ENCODE measurements at regions not wholly inside any gene's neighbourhood (a gene's known extent, or its start where the extent isn't known, plus 50 kb on each side); places are given as distances from the start of the nearest gene placed in this dataset.

DNA sequence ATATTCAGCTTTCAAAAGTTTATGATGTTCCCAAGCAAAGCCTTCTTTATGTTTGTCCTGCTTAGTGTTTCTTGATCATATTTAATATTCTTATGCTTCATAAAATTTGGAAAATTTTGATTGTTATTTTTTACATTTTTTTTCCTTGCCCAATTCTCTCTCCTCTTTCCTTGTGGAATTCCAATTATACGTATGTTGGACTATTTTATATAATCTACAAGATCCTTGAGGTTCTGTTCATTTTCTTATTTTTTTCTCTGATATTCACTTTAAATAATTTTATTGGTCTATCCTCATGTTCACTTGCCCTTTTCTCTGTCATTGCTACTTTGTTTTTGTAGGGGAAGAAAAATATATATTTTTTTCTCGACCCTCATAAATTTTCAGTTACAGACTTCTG is 167.7 kb downstream of the DYRK2 start:
- Histone ChIP-seq H3K27ac (ENCODE audit: low read depth, low read length) (no peak overlapping the region), H3K4me3 (ENCODE audit: low read depth, low read length) (no peak overlapping the region), H3K27me3 (ENCODE audit: control insufficient read depth, insufficient read depth, low read length) (no peaks in the 10 kb centered on the region), H3K9ac (ENCODE audit: low read length) (no peak overlapping the region), H3K4me1 (ENCODE audit: control insufficient read depth, insufficient read depth, low read length) (no peaks in the 10 kb centered on the region), H3K9me3 (ENCODE audit: control insufficient read depth, insufficient read depth, low read depth, low read length) (peaks cover 22% of the 10 kb centered on the region; the same call in 1 of the 2 replicates), H3K36me3 (ENCODE audit: control insufficient read depth, insufficient read depth, low read length) (no peaks in the 10 kb centered on the region)

- Histone ChIP-seq H3K27ac (ENCODE audit: low read depth, low read length) (no peak overlapping the region), H3K36me3 (ENCODE audit: control insufficient read depth, insufficient read depth, low read length) (no peaks in the 10 kb centered on the region), H3K4me3 (ENCODE audit: low read depth, low read length) (no peak overlapping the region), H3K9ac (ENCODE audit: low read length) (no peak overlapping the region), H3K9me3 (ENCODE audit: control insufficient read depth, insufficient read depth, low read depth, low read length) (peaks cover 22% of the 10 kb centered on the region; the same call in 1 of the 2 replicates), H3K27me3 (ENCODE audit: control insufficient read depth, insufficient read depth, low read length) (no peaks in the 10 kb centered on the region), H3K4me1 (ENCODE audit: control insufficient read depth, insufficient read depth, low read length) (no peaks in the 10 kb centered on the region)
Measured at GRCh38 chr12:67818459-67818903, 169.9 kb downstream of the DYRK2 start.

GRCh38 chr12:67819902-67820301 is 169.3 kb upstream of the IFNG-AS1 start:
- Histone ChIP-seq H3K27ac (ENCODE audit: low read depth, low read length) (no peak overlapping the region), H3K27me3 (ENCODE audit: control insufficient read depth, insufficient read depth, low read length) (no peaks in the 10 kb centered on the region), H3K4me1 (ENCODE audit: control insufficient read depth, insufficient read depth, low read length) (no peaks in the 10 kb centered on the region), H3K9ac (ENCODE audit: low read length) (no peak overlapping the region), H3K36me3 (ENCODE audit: control insufficient read depth, insufficient read depth, low read length) (no peaks in the 10 kb centered on the region), H3K9me3 (ENCODE audit: control insufficient read depth, insufficient read depth, low read depth, low read length) (peaks cover 20% of the 10 kb centered on the region; the same call in 1 of the 2 replicates), H3K4me3 (ENCODE audit: low read depth, low read length) (no peak overlapping the region)

- Histone ChIP-seq H3K9me3 (ENCODE audit: control insufficient read depth, insufficient read depth, low read depth, low read length) (peaks cover 12% of the 10 kb centered on the region; the same call in 1 of the 2 replicates), H3K9ac (ENCODE audit: low read length) (no peak overlapping the region), H3K27me3 (ENCODE audit: control insufficient read depth, insufficient read depth, low read length) (no peaks in the 10 kb centered on the region), H3K4me1 (ENCODE audit: control insufficient read depth, insufficient read depth, low read length) (no peaks in the 10 kb centered on the region), H3K27ac (ENCODE audit: low read depth, low read length) (no peak overlapping the region), H3K36me3 (ENCODE audit: control insufficient read depth, insufficient read depth, low read length) (no peaks in the 10 kb centered on the region), H3K4me3 (ENCODE audit: low read depth, low read length) (no peak overlapping the region)
Measured at GRCh38 chr12:67820694-67821093, 168.6 kb upstream of the IFNG-AS1 start.

DNA sequence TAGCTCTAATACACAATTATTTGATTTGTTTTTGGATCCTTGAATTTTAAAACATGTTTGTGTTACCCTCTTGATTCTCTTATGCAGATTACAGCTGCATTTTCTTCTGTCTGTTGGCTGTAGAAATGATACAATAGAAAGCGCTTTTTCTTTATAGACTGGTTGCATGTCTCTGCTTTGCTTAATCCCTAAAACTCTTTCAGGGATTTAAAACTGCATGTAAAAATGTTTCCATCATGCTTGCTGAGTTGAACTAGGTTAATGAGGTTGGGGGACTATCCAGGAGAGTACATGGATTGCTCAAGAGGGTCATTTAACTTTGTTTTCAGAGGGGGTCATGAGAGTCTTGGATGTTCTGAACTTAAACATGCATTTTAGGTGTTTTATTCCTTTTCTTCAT is 166.4 kb upstream of the IFNG-AS1 start:
- Histone ChIP-seq H3K4me3 (ENCODE audit: low read depth, low read length) (no peak overlapping the region), H3K9ac (ENCODE audit: low read length) (no peak overlapping the region), H3K36me3 (ENCODE audit: control insufficient read depth, insufficient read depth, low read length) (no peaks in the 10 kb centered on the region), H3K9me3 (ENCODE audit: control insufficient read depth, insufficient read depth, low read depth, low read length) (no peaks in the 10 kb centered on the region; the same call in 1 of the 2 replicates), H3K4me1 (ENCODE audit: control insufficient read depth, insufficient read depth, low read length) (peaks cover 12% of the 10 kb centered on the region; the same call in 1 of the 2 replicates), H3K27ac (ENCODE audit: low read depth, low read length) (no peak overlapping the region), H3K27me3 (ENCODE audit: control insufficient read depth, insufficient read depth, low read length) (no peaks in the 10 kb centered on the region)

DNA sequence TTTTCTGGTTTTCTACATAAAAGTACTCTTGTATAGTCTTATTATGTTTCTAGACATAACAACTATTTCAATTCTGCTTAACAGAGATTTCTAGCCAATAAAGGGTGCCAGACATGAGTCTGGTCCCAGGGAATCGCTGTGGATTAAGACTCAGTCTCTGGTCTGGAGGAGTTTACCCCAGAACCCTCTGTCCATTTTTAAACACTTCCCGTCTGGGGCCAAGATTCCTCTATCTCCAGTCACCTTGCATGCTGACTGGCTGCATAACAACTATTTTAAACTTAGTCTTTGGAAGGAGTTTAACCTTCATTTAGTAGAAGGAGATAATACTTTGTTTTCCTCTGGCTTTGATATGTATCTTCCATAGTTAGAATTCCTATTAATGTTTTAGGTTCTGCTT is 163.1 kb upstream of the IFNG-AS1 start:
- Histone ChIP-seq H3K9me3 (ENCODE audit: control insufficient read depth, insufficient read depth, low read depth, low read length) (no peaks in the 10 kb centered on the region), H3K4me1 (ENCODE audit: control insufficient read depth, insufficient read depth, low read length) (peaks cover 16% of the 10 kb centered on the region; the same call in 1 of the 2 replicates), H3K27ac (ENCODE audit: low read depth, low read length) (no peak overlapping the region), H3K4me3 (ENCODE audit: low read depth, low read length) (no peak overlapping the region), H3K9ac (ENCODE audit: low read length) (no peak overlapping the region), H3K27me3 (ENCODE audit: control insufficient read depth, insufficient read depth, low read length) (no peaks in the 10 kb centered on the region), H3K36me3 (ENCODE audit: control insufficient read depth, insufficient read depth, low read length) (no peaks in the 10 kb centered on the region)

- Histone ChIP-seq H3K27ac (ENCODE audit: low read depth, low read length) (no peak overlapping the region), H3K4me1 (ENCODE audit: control insufficient read depth, insufficient read depth, low read length) (peaks cover 16% of the 10 kb centered on the region; the same call in 1 of the 2 replicates), H3K36me3 (ENCODE audit: control insufficient read depth, insufficient read depth, low read length) (no peaks in the 10 kb centered on the region), H3K9ac (ENCODE audit: low read length) (peak overlapping the region; percentile 31), H3K4me3 (ENCODE audit: low read depth, low read length) (no peak overlapping the region), H3K9me3 (ENCODE audit: control insufficient read depth, insufficient read depth, low read depth, low read length) (no peaks in the 10 kb centered on the region), H3K27me3 (ENCODE audit: control insufficient read depth, insufficient read depth, low read length) (no peaks in the 10 kb centered on the region)
Measured at GRCh38 chr12:67826946-67827720, 162.1 kb upstream of the IFNG-AS1 start.

DNA sequence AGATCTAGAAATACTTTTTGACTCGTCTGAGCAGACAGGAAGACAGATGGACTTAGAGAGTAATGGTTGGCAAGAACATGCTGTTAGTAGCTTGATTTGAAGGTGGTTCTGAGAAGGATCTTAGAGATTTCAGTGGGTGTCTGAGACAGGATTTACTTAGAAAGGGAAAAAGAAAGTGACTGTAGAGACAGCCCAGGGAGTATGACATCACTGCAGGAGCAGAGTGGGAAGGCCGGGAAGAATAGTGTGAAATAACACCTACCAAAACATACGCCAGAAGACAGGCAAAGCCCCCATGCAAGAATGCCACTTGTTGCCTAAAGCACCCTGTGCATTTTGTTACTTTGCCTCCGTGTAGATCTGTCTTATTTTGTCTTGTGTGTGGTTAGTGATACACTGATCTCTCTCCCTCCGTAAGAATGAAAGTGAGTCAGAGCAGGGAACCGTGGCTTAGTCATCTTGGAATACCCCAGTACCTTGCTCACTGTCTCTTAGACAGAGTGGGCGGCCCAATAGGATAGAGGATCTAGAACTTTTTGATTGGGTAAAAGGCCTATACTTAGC is 161.3 kb upstream of the IFNG-AS1 start:
- H3K9ac ChIP-seq (ENCODE audit: low read length) = peak overlapping the region; percentile 31
- H3K4me3 ChIP-seq (ENCODE audit: low read depth, low read length) = no peak overlapping the region
- H3K36me3 ChIP-seq (ENCODE audit: control insufficient read depth, insufficient read depth, low read length) = no peaks in the 10 kb centered on the region
- no peak overlapping the region for H3K27ac ChIP-seq (ENCODE audit: low read depth, low read length)
- H3K4me1 ChIP-seq (ENCODE audit: control insufficient read depth, insufficient read depth, low read length) = peaks cover 16% of the 10 kb centered on the region; the same call in 1 of the 2 replicates
- H3K9me3 ChIP-seq (ENCODE audit: control insufficient read depth, insufficient read depth, low read depth, low read length) = no peaks in the 10 kb centered on the region
- no peaks in the 10 kb centered on the region for H3K27me3 ChIP-seq (ENCODE audit: control insufficient read depth, insufficient read depth, low read length)

DNA sequence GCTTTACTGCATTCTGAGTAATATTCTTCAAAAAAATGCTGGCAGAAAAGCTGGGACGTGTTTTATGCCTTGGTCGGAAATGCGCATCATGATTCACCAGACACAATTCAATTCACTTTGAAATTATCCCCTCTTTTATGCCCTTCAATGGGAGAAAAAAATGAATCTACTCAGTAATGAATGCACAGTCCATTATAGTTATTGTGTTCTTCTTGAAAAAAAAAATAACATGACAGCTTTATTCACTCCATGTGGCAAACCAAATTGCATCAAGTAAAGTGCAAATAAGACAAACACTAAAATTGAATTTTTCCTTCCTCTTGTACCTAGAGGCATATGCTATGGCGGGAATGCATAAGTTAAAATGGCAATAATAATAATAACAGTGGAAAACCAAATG is 159.4 kb upstream of the IFNG-AS1 start:
- Histone ChIP-seq H3K36me3 (ENCODE audit: control insufficient read depth, insufficient read depth, low read length) (no peaks in the 10 kb centered on the region), H3K4me1 (ENCODE audit: control insufficient read depth, insufficient read depth, low read length) (peaks cover 16% of the 10 kb centered on the region; the same call in 1 of the 2 replicates), H3K27me3 (ENCODE audit: control insufficient read depth, insufficient read depth, low read length) (no peaks in the 10 kb centered on the region), H3K9ac (ENCODE audit: low read length) (no peak overlapping the region), H3K9me3 (ENCODE audit: control insufficient read depth, insufficient read depth, low read depth, low read length) (no peaks in the 10 kb centered on the region), H3K4me3 (ENCODE audit: low read depth, low read length) (no peak overlapping the region), H3K27ac (ENCODE audit: low read depth, low read length) (no peak overlapping the region)

GRCh38 chr12:67832155-67832554 is 157.1 kb upstream of the IFNG-AS1 start:
- Histone ChIP-seq H3K9me3 (ENCODE audit: control insufficient read depth, insufficient read depth, low read depth, low read length) (no peaks in the 10 kb centered on the region), H3K4me3 (ENCODE audit: low read depth, low read length) (no peak overlapping the region), H3K36me3 (ENCODE audit: control insufficient read depth, insufficient read depth, low read length) (no peaks in the 10 kb centered on the region), H3K27ac (ENCODE audit: low read depth, low read length) (no peak overlapping the region), H3K4me1 (ENCODE audit: control insufficient read depth, insufficient read depth, low read length) (peaks cover 11% of the 10 kb centered on the region; the same call in 1 of the 2 replicates), H3K27me3 (ENCODE audit: control insufficient read depth, insufficient read depth, low read length) (no peaks in the 10 kb centered on the region), H3K9ac (ENCODE audit: low read length) (no peak overlapping the region)

GRCh38 chr12:67833602-67834001 is 155.6 kb upstream of the IFNG-AS1 start:
- no peaks in the 10 kb centered on the region for H3K36me3 ChIP-seq (ENCODE audit: control insufficient read depth, insufficient read depth, low read length)
- H3K27me3 ChIP-seq (ENCODE audit: control insufficient read depth, insufficient read depth, low read length) = no peaks in the 10 kb centered on the region
- H3K27ac ChIP-seq (ENCODE audit: low read depth, low read length) = no peak overlapping the region
- no peak overlapping the region for H3K4me3 ChIP-seq (ENCODE audit: low read depth, low read length)
- H3K9ac ChIP-seq (ENCODE audit: low read length) = no peak overlapping the region
- H3K4me1 ChIP-seq (ENCODE audit: control insufficient read depth, insufficient read depth, low read length) = no peaks in the 10 kb centered on the region
- H3K9me3 ChIP-seq (ENCODE audit: control insufficient read depth, insufficient read depth, low read depth, low read length) = peaks cover 5% of the 10 kb centered on the region; the same call in 1 of the 2 replicates

Measured in HUES6 (cell line).